Liver (tissue), 8 donors: ENCODE measurements at regions not wholly inside any gene's neighbourhood (a gene's known extent, or its start where the extent isn't known, plus 50 kb on each side); places are given as distances from the start of the nearest gene placed in this dataset.

ENCODE experiments used
- DNase-seq: peaks from one replicate; pipeline ENCODE4 v3.0.0-alpha.2; 2017; ENCODE audit warnings: low spot score
- H3K27ac ChIP-seq, 2 donors: one replicate each; pipeline ENCODE4 v1.7.0; 2013; ENCODE audit warnings: inconsistent platforms in 2 of 2, low read length in 2 of 2, control low read depth in 1 of 2, low read depth in 1 of 2, mild to moderate bottlenecking in 1 of 2
- H3K27me3 ChIP-seq, 4 donors: one replicate each; pipeline versions ENCODE4 v1.6.1 to v1.7.0; 2013; ENCODE audit warnings: low read length in 3 of 4, inconsistent platforms in 1 of 4, mild to moderate bottlenecking in 1 of 4, moderate library complexity in 1 of 4; ENCODE audit not compliant: control insufficient read depth in 4 of 4, insufficient read depth in 4 of 4
- H3K36me3 ChIP-seq, 4 donors: one replicate each; pipeline versions ENCODE4 v1.6.1 to v1.7.0; 2013; ENCODE audit warnings: low read length in 3 of 4, mild to moderate bottlenecking in 3 of 4, low read depth in 1 of 4, moderate library complexity in 1 of 4; ENCODE audit not compliant: control insufficient read depth in 4 of 4, insufficient read depth in 3 of 4
- H3K4me1 ChIP-seq, 4 donors: one replicate each; pipeline versions ENCODE4 v1.6.1 to v1.7.0; 2013; ENCODE audit warnings: low read length in 3 of 4, mild to moderate bottlenecking in 3 of 4, moderate library complexity in 1 of 4; ENCODE audit not compliant: control insufficient read depth in 4 of 4, insufficient read depth in 4 of 4
- H3K4me3 ChIP-seq, 3 donors: one replicate each; pipeline versions ENCODE4 v1.6.1 to v1.7.0; 2013; ENCODE audit warnings: low read length in 3 of 3, control low read depth in 1 of 3, low read depth in 1 of 3, mild to moderate bottlenecking in 1 of 3
- H3K9ac ChIP-seq, 2 donors: one replicate each; pipeline ENCODE4 v1.7.0; 2013; ENCODE audit warnings: low read length in 2 of 2, mild to moderate bottlenecking in 2 of 2, moderate library complexity in 2 of 2, control low read depth in 1 of 2, low read depth in 1 of 2
- H3K9me3 ChIP-seq, 4 donors: one replicate each; pipeline versions ENCODE4 v1.6.1 to v1.7.0; 2013; ENCODE audit warnings: low read length in 3 of 4; ENCODE audit not compliant: control insufficient read depth in 4 of 4
- ATF3 ChIP-seq: IDR thresholded peaks from 2 replicates; pipeline ENCODE4 v1.6.1; 2016; ENCODE audit warnings: antibody characterized with exemption
- CTCF ChIP-seq: fragments of 150-350 bp; IDR thresholded peaks from 2 replicates; pipeline ENCODE4 v1.5.1; 2017; ENCODE audit warnings: improper control_type of control experiment, low read depth, low read length; ENCODE audit not compliant: missing input control
- EGR1 ChIP-seq, 2 donors: IDR thresholded peaks; 2 replicates each; pipeline ENCODE4 v1.6.1; 2016 to 2018; ENCODE audit warnings: antibody characterized with exemption in 2 of 2, low read depth in 2 of 2
- FOXA1 ChIP-seq: IDR thresholded peaks from 2 replicates; pipeline ENCODE4 v1.6.1; 2016; ENCODE audit warnings: antibody characterized with exemption
- FOXA2 ChIP-seq: IDR thresholded peaks from 2 replicates; pipeline ENCODE4 v1.6.1; 2016; ENCODE audit warnings: antibody characterized with exemption
- GABPA ChIP-seq, 2 donors: IDR thresholded peaks in 1 of 2; conservative IDR thresholded peaks in 1 of 2; 2 replicates each; pipeline ENCODE4 v1.6.1; 2016; ENCODE audit warnings: antibody characterized with exemption in 2 of 2, mild to moderate bottlenecking in 1 of 2, moderate library complexity in 1 of 2
- HNF4A ChIP-seq, 2 donors: conservative IDR thresholded peaks; 2 replicates each; pipeline ENCODE4 v1.6.1; 2016; ENCODE audit warnings: antibody characterized with exemption in 2 of 2, mild to moderate bottlenecking in 2 of 2
- HNF4G ChIP-seq: IDR thresholded peaks from 2 replicates; pipeline ENCODE4 v1.6.1; 2016; ENCODE audit warnings: antibody characterized with exemption
- JUND ChIP-seq, 2 donors: IDR thresholded peaks; 2 replicates each; pipeline ENCODE4 v1.6.1; 2016; ENCODE audit warnings: antibody characterized with exemption in 2 of 2
- MAX ChIP-seq: IDR thresholded peaks from 2 replicates; pipeline ENCODE4 v1.6.1; 2016; ENCODE audit warnings: antibody characterized with exemption
- NR2F2 ChIP-seq: IDR thresholded peaks from 2 replicates; pipeline ENCODE4 v1.6.1; 2016; ENCODE audit warnings: antibody characterized with exemption
- RAD21 ChIP-seq, 2 donors: IDR thresholded peaks; 2 replicates each; pipeline ENCODE4 v1.6.1; 2016; ENCODE audit warnings: antibody characterized with exemption in 2 of 2, mild to moderate bottlenecking in 2 of 2
- REST ChIP-seq: IDR thresholded peaks from 2 replicates; pipeline ENCODE4 v1.6.1; 2016; ENCODE audit warnings: antibody characterized with exemption, mild to moderate bottlenecking
- RXRA ChIP-seq, 2 donors: IDR thresholded peaks; 2 replicates each; pipeline ENCODE4 v1.6.1; 2017 to 2018; ENCODE audit warnings: antibody characterized with exemption in 2 of 2, mild to moderate bottlenecking in 1 of 2
- SP1 ChIP-seq: IDR thresholded peaks from 2 replicates; pipeline ENCODE4 v1.6.1; 2018; ENCODE audit warnings: antibody characterized with exemption, mild to moderate bottlenecking
- TAF1 ChIP-seq: conservative IDR thresholded peaks from 2 replicates; pipeline ENCODE4 v1.6.1; 2016; ENCODE audit warnings: antibody characterized with exemption, mild to moderate bottlenecking
- YY1 ChIP-seq: IDR thresholded peaks from 2 replicates; pipeline ENCODE4 v1.6.1; 2016; ENCODE audit warnings: antibody characterized with exemption, mild to moderate bottlenecking
- ZBTB33 ChIP-seq: IDR thresholded peaks from 2 replicates; pipeline ENCODE4 v1.6.1; 2016; ENCODE audit warnings: antibody characterized with exemption
- WGBS: extraction: QIAGEN DNeasy Blood & Tissue Kit; methylation state at CpG from one replicate; pipeline ENCODE4 v1.1.7; 2013; 5-methylcytosine and 5-hydroxymethylcytosine counted together
- donor health status: healthy.
- donor health status: healthy.
- donor health status: healthy.
- donor health status: healthy.
- donor health status: healthy.

- Histone ChIP-seq H3K27ac (no peak overlapping the region), H3K4me3 (no peak overlapping the region), H3K36me3 (no peaks in the 10 kb centered on the region), H3K9me3 (no peaks in the 10 kb centered on the region), H3K4me1 (no peaks in the 10 kb centered on the region), H3K9ac (no peak overlapping the region), H3K27me3 (no peaks in the 10 kb centered on the region)
- WGBS: 91% methylated on average over 14 of the region's 14 CpGs
- DNase-seq: no peak
- TF ChIP-seq NR2F2 (no peak), ZBTB33 (no peak), ATF3 (no peak), FOXA1 (no peak), EGR1 (IDR thresholded peaks at IDR 0.05; ENCODE audit: low read depth in 2 of 2) (no peak), CTCF (no peak), YY1 (no peak), RXRA (IDR thresholded peaks at IDR 0.05) (no peak), SP1 (no peak), FOXA2 (no peak), RAD21 (IDR thresholded peaks at IDR 0.05) (no peak), TAF1 (no peak), JUND (IDR thresholded peaks at IDR 0.05) (no peak), HNF4G (no peak), MAX (no peak), HNF4A (conservative IDR thresholded peaks at IDR 0.05) (no peak), REST (no peak), GABPA (IDR thresholded peaks at IDR 0.05 in 1 of 2, conservative IDR thresholded peaks at IDR 0.05 in 1 of 2) (no peak)
Measured at GRCh38 chr22:48748860-48749554, 1078.7 kb downstream of the BRD1 start.
